Endothelial cell (in vitro differentiated cells): ENCODE measurements at regions not wholly inside any gene's neighbourhood (a gene's known extent, or its start where the extent isn't known, plus 50 kb on each side); places are given as distances from the start of the nearest gene placed in this dataset.

Experiments used
- DNase-seq: peaks from one replicate; pipeline ENCODE4 v3.0.0; 2021; ENCODE audit warnings: low spot score
- H3K27ac Mint-ChIP-seq: one replicate; pipeline ENCODE4 v1.8.0; 2021; ENCODE audit warnings: mixed read lengths, inconsistent platforms; ENCODE audit not compliant: unreplicated experiment
- H3K27me3 Mint-ChIP-seq: one replicate; pipeline ENCODE4 v1.8.0; 2021; ENCODE audit warnings: mild to moderate bottlenecking, moderate library complexity, mixed read lengths, inconsistent platforms; ENCODE audit not compliant: unreplicated experiment
- H3K36me3 Mint-ChIP-seq: one replicate; pipeline ENCODE4 v1.8.0; 2021; ENCODE audit warnings: mild to moderate bottlenecking, low read depth, mixed read lengths, inconsistent platforms; ENCODE audit not compliant: unreplicated experiment
- H3K4me1 Mint-ChIP-seq: one replicate; pipeline ENCODE4 v1.8.0; 2021; ENCODE audit warnings: mild to moderate bottlenecking, mixed read lengths, inconsistent platforms; ENCODE audit not compliant: unreplicated experiment
- H3K4me3 Mint-ChIP-seq: one replicate; pipeline ENCODE4 v1.8.0; 2021; ENCODE audit warnings: mild to moderate bottlenecking, mixed read lengths, inconsistent platforms; ENCODE audit not compliant: unreplicated experiment
- H3K9me3 Mint-ChIP-seq: one replicate; pipeline ENCODE4 v1.8.0; 2021; ENCODE audit warnings: mixed read lengths, inconsistent platforms; ENCODE audit not compliant: unreplicated experiment
- CTCF ChIP-seq: fragments of 200-600 bp; sonication (generic); IDR thresholded peaks from one replicate; pipeline ENCODE4 v1.5.0; 2021; ENCODE audit warnings: antibody characterized with exemption; ENCODE audit not compliant: unreplicated experiment

GRCh38 chr18:59054496-59055287, 85.0 kb upstream of the SEC11C start:
- no peak overlapping the region for H3K27ac Mint-ChIP-seq
- H3K4me1 Mint-ChIP-seq = peaks cover 11% of the 10 kb centered on the region
- H3K27me3 Mint-ChIP-seq = peaks cover 6% of the 10 kb centered on the region
- no peak for TF ChIP-seq CTCF
- no peaks in the 10 kb centered on the region for H3K36me3 Mint-ChIP-seq
- H3K9me3 Mint-ChIP-seq = no peaks in the 10 kb centered on the region
- no peak overlapping the region for H3K4me3 Mint-ChIP-seq
- DNase-seq = no peak

GRCh38 chr18:59055345-59056032, 84.2 kb upstream of the SEC11C start:
- no peak for DNase-seq
- Mint-ChIP-seq H3K27ac (no peak overlapping the region), H3K9me3 (no peaks in the 10 kb centered on the region), H3K36me3 (no peaks in the 10 kb centered on the region), H3K27me3 (peaks cover 6% of the 10 kb centered on the region), H3K4me3 (no peak overlapping the region), H3K4me1 (peaks cover 11% of the 10 kb centered on the region)
- no peak for TF ChIP-seq CTCF

GRCh38 chr18:59056706-59057492, 82.8 kb upstream of the SEC11C start:
- H3K4me3 Mint-ChIP-seq = no peak overlapping the region
- no peaks in the 10 kb centered on the region for H3K36me3 Mint-ChIP-seq
- no peak overlapping the region for H3K27ac Mint-ChIP-seq

GRCh38 chr18:59057493-59057795, 82.2 kb upstream of the SEC11C start:
- Mint-ChIP-seq H3K27me3 (peaks cover 4% of the 10 kb centered on the region), H3K9me3 (no peaks in the 10 kb centered on the region), H3K4me3 (no peak overlapping the region), H3K36me3 (no peaks in the 10 kb centered on the region), H3K27ac (no peak overlapping the region), H3K4me1 (peaks cover 20% of the 10 kb centered on the region)
- TF ChIP-seq CTCF = no peak
- no peak for DNase-seq

More at GRCh38 chr18:59056706-59057492, 82.8 kb upstream of the SEC11C start:
- TF ChIP-seq CTCF = peak; percentile 82
- H3K4me1 Mint-ChIP-seq = peaks cover 20% of the 10 kb centered on the region
- H3K27me3 Mint-ChIP-seq = peaks cover 4% of the 10 kb centered on the region
- H3K9me3 Mint-ChIP-seq = no peaks in the 10 kb centered on the region
- peak; percentile 80 for DNase-seq
